Hippocampal formation (tissue), 2 donors: ENCODE measurements at regions not wholly inside any gene's neighbourhood (a gene's known extent, or its start where the extent isn't known, plus 50 kb on each side); places are given as distances from the start of the nearest gene placed in this dataset.

Experiments
- DNase-seq, 2 donors: peaks; one replicate each; lab custom pipeline; 2025; lab: John Stamatoyannopoulos, UW

- peak; percentile 29 to 54 for DNase-seq
Measured at GRCh38 chr21:16305686-16306085, 575.9 kb downstream of the USP25 start.

GRCh38 chr21:16307256-16307655 is 577.5 kb downstream of the USP25 start:
- peak in 1 of 2 donors; percentile 64 for DNase-seq

GRCh38 chr21:16308269-16308668 is 578.5 kb downstream of the USP25 start:
- peak in 1 of 2 donors; percentile 90 for DNase-seq

- DNase-seq, result peak; percentile 53 to 71
Measured at GRCh38 chr21:16309250-16309971, 579.6 kb downstream of the USP25 start.

GRCh38 chr21:16310176-16310575 is 580.4 kb downstream of the USP25 start:
- DNase-seq, result peak in 1 of 2 donors; percentile 4

GRCh38 chr21:16311229-16311628 is 581.4 kb downstream of the USP25 start:
- DNase-seq, result no peak

- DNase-seq, result no peak
Measured at GRCh38 chr21:16312321-16312720, 582.5 kb downstream of the USP25 start.

- no peak for DNase-seq
Measured at GRCh38 chr21:16315223-16315622, 585.4 kb downstream of the USP25 start.

GRCh38 chr21:16318651-16319300 is 589.0 kb downstream of the USP25 start:
- DNase-seq, result no peak

GRCh38 chr21:16320110-16320509 is 590.3 kb downstream of the USP25 start:
- DNase-seq, result no peak

- DNase-seq, result no peak
Measured at GRCh38 chr21:16322454-16322853, 592.7 kb downstream of the USP25 start.

- no peak for DNase-seq
Measured at GRCh38 chr21:16323596-16323995, 593.8 kb downstream of the USP25 start.

- no peak for DNase-seq
Measured at GRCh38 chr21:16324630-16325029, 594.8 kb downstream of the USP25 start.

- peak; percentile 11 to 97 for DNase-seq
Measured at GRCh38 chr21:16330082-16330907, 600.5 kb downstream of the USP25 start.

GRCh38 chr21:16330908-16331268 is 601.1 kb downstream of the USP25 start:
- DNase-seq, result no peak

- no peak for DNase-seq
Measured at GRCh38 chr21:16337266-16337665, 607.5 kb downstream of the USP25 start.

GRCh38 chr21:16342932-16343331 is 613.1 kb downstream of the USP25 start:
- DNase-seq, result no peak

- DNase-seq, result no peak
Measured at GRCh38 chr21:16343776-16344175, 614.0 kb downstream of the USP25 start.

- no peak for DNase-seq
Measured at GRCh38 chr21:16345757-16346156, 616.0 kb downstream of the USP25 start.

- DNase-seq, result no peak
Measured at GRCh38 chr21:16347223-16347622, 617.4 kb downstream of the USP25 start.

- DNase-seq, result no peak
Measured at GRCh38 chr21:16353764-16354163, 624.0 kb downstream of the USP25 start.

- DNase-seq, result peak in 1 of 2 donors; percentile 29
Measured at GRCh38 chr21:16357994-16358393, 628.2 kb downstream of the USP25 start.

- DNase-seq, result no peak
Measured at GRCh38 chr21:16358784-16359183, 629.0 kb downstream of the USP25 start.
